Stomach (tissue), 4 donors: ENCODE measurements at regions not wholly inside any gene's neighbourhood (a gene's known extent, or its start where the extent isn't known, plus 50 kb on each side); places are given as distances from the start of the nearest gene placed in this dataset.

Experiments used
- CTCF ChIP-seq, 7 experiments: fragments of 450-650 bp in 4 of 7; fragments of 200-600 bp in 3 of 7; sonication (generic) in 3 of 7; IDR thresholded peaks; one replicate each; pipeline ENCODE4 v1.5.1; 2016 to 2019; ENCODE audit warnings: antibody characterized with exemption in 7 of 7, control low read depth in 2 of 7, mild to moderate bottlenecking in 1 of 7
- EP300 ChIP-seq: sonication (generic); formaldehyde crosslinking; IDR thresholded peaks from one replicate; pipeline ENCODE4 v1.6.1; 2017; ENCODE audit warnings: antibody characterized with exemption
- POLR2A ChIP-seq, 4 donors: fragments of 450-650 bp; IDR thresholded peaks; one replicate each; pipeline ENCODE4 v1.6.1; 2016; ENCODE audit warnings: antibody characterized with exemption in 4 of 4, control low read depth in 2 of 4, mild to moderate bottlenecking in 1 of 4, moderate library complexity in 1 of 4
- POLR2AphosphoS5 ChIP-seq, 3 donors: sonication (generic); formaldehyde crosslinking; IDR thresholded peaks; one replicate each; pipeline ENCODE4 v1.6.1; 2016; ENCODE audit warnings: antibody characterized with exemption in 3 of 3

GRCh38 chr5:74540622-74541021 lies 99.9 kb downstream of the ENC1 start:
- TF ChIP-seq CTCF (IDR thresholded peaks at IDR 0.05) (no peak), EP300 (no peak), POLR2A (IDR thresholded peaks at IDR 0.05) (no peak), POLR2AphosphoS5 (IDR thresholded peaks at IDR 0.05) (no peak)
